ENCODE measurements at regions not wholly inside any gene's neighbourhood (a gene's known extent, or its start where the extent isn't known, plus 50 kb on each side); places are given as distances from the start of the nearest gene placed in this dataset.

DNA sequence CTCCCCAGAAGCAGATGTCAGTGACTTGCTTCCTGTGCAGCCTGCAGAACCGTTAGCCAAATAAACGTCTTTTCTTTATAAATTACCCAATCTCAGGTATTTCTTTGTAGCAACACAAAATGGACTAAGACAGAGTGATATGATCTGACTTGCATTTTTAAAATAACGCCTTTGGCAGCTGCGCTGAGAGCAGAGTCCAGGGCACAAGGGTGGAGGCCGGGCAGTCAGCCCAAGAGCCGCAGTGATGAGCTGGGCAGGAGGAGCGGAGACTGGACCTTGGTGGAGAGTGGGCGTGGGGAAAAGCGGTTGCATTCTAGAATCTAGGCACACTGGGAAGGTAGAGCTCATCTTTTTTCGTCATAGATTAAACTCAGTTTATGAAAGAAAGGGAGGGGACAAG lies 56.5 kb upstream of the ACSL1 start:
- ATAC-seq (no peak), DNase-seq (ENCODE audit: low spot score) (no peak)
- ChIA-PET POLR2A (no interaction called here), CTCF (no interaction called here)
- no peak for TF ChIP-seq ZNF671 (CRISPR knock-in tag; IDR thresholded peaks at IDR 0.05)
- no peak for TF ChIP-seq ZNF138 (CRISPR knock-in tag; conservative IDR thresholded peaks at IDR 0.05)
- TF ChIP-seq CREB1 (CRISPR knock-in tag; IDR thresholded peaks at IDR 0.05), result no peak
- peaks cover 3% of the 10 kb centered on the region; the same call in 1 of the 2 replicates for H3K4me1 Mint-ChIP-seq
- no peak overlapping the region for H3K27ac Mint-ChIP-seq
- H3K36me3 Mint-ChIP-seq, result no peaks in the 10 kb centered on the region
- H3K9me3 Mint-ChIP-seq, result no peaks in the 10 kb centered on the region
- H3K4me3 Mint-ChIP-seq, result no peak overlapping the region
- H3K27me3 Mint-ChIP-seq (ENCODE audit: low read depth), result no peaks in the 10 kb centered on the region; the same call in 1 of the 2 replicates

DNA sequence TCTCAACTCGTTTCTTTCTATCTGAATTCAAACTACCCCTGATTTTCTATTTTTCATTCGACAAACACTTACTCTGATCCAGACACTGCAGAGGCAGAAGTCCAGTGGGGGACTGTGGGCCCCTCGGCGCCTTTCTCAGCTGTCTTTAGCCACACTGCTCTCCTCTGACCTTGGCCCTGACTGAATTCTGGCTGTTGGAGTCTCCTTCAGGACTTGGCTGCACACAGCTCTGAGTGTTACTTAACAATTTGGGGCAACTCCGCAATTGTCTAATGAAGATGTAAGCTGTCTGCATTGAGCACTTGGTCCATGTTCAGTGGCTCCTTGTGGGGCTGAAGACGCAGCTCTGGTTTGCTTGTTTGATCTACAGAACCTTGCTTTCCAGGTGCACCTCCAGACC lies 57.3 kb upstream of the ACSL1 start:
- ChIA-PET CTCF (no interaction called here), POLR2A (no interaction called here)
- H3K27me3 Mint-ChIP-seq (ENCODE audit: low read depth), result no peaks in the 10 kb centered on the region; the same call in 1 of the 2 replicates
- no peak for TF ChIP-seq GRHL2 (CRISPR knock-in tag; IDR thresholded peaks at IDR 0.05; ENCODE audit: insufficient replicate concordance, severe bottlenecking)
- TF ChIP-seq, protein P1, sequence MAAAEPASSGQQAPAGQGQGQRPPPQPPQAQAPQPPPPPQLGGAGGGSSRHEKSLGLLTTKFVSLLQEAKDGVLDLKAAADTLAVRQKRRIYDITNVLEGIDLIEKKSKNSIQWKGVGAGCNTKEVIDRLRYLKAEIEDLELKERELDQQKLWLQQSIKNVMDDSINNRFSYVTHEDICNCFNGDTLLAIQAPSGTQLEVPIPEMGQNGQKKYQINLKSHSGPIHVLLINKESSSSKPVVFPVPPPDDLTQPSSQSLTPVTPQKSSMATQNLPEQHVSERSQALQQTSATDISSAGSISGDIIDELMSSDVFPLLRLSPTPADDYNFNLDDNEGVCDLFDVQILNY (CRISPR knock-in tag; IDR thresholded peaks at IDR 0.05), result no peak
- H3K4me3 Mint-ChIP-seq, result no peak overlapping the region
- H3K9me3 Mint-ChIP-seq, result no peaks in the 10 kb centered on the region
- no peak overlapping the region for H3K27ac Mint-ChIP-seq
- H3K36me3 Mint-ChIP-seq, result no peaks in the 10 kb centered on the region
- ATAC-seq (no peak), DNase-seq (ENCODE audit: low spot score) (no peak)
- peaks cover 3% of the 10 kb centered on the region; the same call in 1 of the 2 replicates for H3K4me1 Mint-ChIP-seq

DNA sequence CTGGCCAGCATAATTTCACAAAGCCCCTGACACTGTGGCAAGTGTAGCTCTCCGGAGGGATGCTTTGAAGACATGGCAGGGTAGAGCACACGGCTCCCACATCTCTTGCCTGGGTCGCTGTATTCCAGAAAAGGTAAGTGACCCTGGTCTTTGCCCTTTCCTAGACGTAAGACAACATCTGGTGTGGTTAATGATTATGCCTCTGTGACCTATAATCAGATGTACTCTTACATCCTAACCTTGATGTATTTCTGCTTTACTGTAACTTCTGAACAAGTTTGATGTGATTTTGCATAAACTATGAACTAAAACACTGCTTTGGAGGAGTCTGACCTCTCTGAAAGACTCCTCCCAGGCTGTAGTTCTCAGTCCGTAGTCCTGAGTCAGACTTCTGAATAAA lies 59.1 kb upstream of the ACSL1 start:
- Mint-ChIP-seq H3K4me1 (peaks cover 3% of the 10 kb centered on the region; the same call in 1 of the 2 replicates), H3K9me3 (no peaks in the 10 kb centered on the region), H3K4me3 (no peak overlapping the region), H3K27ac (no peak overlapping the region), H3K36me3 (no peaks in the 10 kb centered on the region), H3K27me3 (ENCODE audit: low read depth) (no peaks in the 10 kb centered on the region; the same call in 1 of the 2 replicates)
- ATAC-seq (no peak), DNase-seq (ENCODE audit: low spot score) (no peak)
- ChIA-PET CTCF (no interaction called here), POLR2A (no interaction called here)
- TF ChIP-seq TEAD4 (CRISPR knock-in tag; IDR thresholded peaks at IDR 0.05) (no peak), GABPB1 (CRISPR knock-in tag; IDR thresholded peaks at IDR 0.05) (0 out of 2 replicates have a peak, but pooled peaks have one; percentile 47), NFATC4 (CRISPR knock-in tag; IDR thresholded peaks at IDR 0.05) (no peak)

DNA sequence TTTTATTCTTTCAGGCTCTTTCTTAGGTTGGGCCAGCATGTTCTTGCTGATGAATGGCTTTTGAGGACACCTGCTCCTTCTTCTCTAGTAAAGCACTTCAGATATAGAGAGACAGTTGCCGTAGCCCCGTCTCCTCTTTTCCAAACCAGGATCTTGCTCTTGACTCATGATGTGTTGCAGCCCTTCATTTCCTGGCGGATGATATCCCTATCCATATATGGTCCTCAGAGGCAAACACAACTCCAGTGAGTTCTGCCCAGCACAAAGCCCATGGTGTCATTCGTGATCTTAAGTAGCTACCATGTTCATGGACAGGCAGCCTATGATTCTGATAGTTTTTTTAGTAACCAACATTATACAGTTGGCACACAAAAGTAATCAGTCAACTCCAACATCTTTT lies 59.8 kb upstream of the ACSL1 start:
- ChIA-PET CTCF (no interaction called here), POLR2A (no interaction called here)
- no peaks in the 10 kb centered on the region for H3K36me3 Mint-ChIP-seq
- ATAC-seq (no peak), DNase-seq (ENCODE audit: low spot score) (no peak)
- H3K4me1 Mint-ChIP-seq, result peaks cover 3% of the 10 kb centered on the region; the same call in 1 of the 2 replicates
- no peaks in the 10 kb centered on the region; the same call in 1 of the 2 replicates for H3K27me3 Mint-ChIP-seq (ENCODE audit: low read depth)
- H3K9me3 Mint-ChIP-seq, result no peaks in the 10 kb centered on the region
- TF ChIP-seq GABPB1 (CRISPR knock-in tag; IDR thresholded peaks at IDR 0.05) (no peak), MYBL2 (CRISPR knock-in tag; IDR thresholded peaks at IDR 0.05) (no peak), JAZF1 (CRISPR knock-in tag; IDR thresholded peaks at IDR 0.05) (no peak), RORB (CRISPR knock-in tag; IDR thresholded peaks at IDR 0.05) (no peak), ZNF138 (CRISPR knock-in tag; conservative IDR thresholded peaks at IDR 0.05) (no peak)
- TF ChIP-seq, protein P2, sequence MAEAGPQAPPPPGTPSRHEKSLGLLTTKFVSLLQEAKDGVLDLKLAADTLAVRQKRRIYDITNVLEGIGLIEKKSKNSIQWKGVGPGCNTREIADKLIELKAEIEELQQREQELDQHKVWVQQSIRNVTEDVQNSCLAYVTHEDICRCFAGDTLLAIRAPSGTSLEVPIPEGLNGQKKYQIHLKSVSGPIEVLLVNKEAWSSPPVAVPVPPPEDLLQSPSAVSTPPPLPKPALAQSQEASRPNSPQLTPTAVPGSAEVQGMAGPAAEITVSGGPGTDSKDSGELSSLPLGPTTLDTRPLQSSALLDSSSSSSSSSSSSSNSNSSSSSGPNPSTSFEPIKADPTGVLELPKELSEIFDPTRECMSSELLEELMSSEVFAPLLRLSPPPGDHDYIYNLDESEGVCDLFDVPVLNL (CRISPR knock-in tag; IDR thresholded peaks at IDR 0.05; ENCODE audit: borderline replicate concordance, low read depth), result no peak
- no peak overlapping the region for H3K27ac Mint-ChIP-seq
- H3K4me3 Mint-ChIP-seq, result no peak overlapping the region

DNA sequence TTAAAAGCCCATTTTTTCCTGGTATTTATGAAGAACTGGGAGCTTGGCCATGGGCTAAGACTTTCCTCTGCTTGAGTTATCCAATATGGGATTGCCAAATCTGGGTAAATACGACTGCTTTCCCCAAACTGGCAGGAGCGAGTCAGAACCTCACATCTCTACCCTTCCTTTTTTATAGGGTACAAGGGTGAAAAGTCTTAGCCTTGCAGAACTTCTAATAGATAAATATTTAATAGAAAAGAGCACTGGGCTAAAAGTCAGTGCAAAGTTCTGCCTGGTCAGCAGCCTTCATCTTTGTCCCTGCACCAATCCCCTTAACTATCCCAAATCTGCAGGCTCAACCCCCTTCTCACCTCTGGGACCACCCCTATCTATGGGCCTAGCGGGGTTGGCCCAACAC lies 61.6 kb upstream of the ACSL1 start:
- no peak for ATAC-seq
- no peak overlapping the region for H3K4me3 Mint-ChIP-seq
- no peaks in the 10 kb centered on the region; the same call in 1 of the 2 replicates for H3K27me3 Mint-ChIP-seq (ENCODE audit: low read depth)
- H3K27ac Mint-ChIP-seq, result no peak overlapping the region
- no peaks in the 10 kb centered on the region for H3K36me3 Mint-ChIP-seq
- ChIA-PET CTCF (no interaction called here), POLR2A (no interaction called here)
- H3K4me1 Mint-ChIP-seq, result peaks cover 3% of the 10 kb centered on the region; the same call in 1 of the 2 replicates
- DNase-seq (ENCODE audit: low spot score), result no peak
- no peaks in the 10 kb centered on the region for H3K9me3 Mint-ChIP-seq
- TF ChIP-seq NR1H2 (CRISPR knock-in tag; IDR thresholded peaks at IDR 0.05), result no peak
- TF ChIP-seq, protein P3, sequence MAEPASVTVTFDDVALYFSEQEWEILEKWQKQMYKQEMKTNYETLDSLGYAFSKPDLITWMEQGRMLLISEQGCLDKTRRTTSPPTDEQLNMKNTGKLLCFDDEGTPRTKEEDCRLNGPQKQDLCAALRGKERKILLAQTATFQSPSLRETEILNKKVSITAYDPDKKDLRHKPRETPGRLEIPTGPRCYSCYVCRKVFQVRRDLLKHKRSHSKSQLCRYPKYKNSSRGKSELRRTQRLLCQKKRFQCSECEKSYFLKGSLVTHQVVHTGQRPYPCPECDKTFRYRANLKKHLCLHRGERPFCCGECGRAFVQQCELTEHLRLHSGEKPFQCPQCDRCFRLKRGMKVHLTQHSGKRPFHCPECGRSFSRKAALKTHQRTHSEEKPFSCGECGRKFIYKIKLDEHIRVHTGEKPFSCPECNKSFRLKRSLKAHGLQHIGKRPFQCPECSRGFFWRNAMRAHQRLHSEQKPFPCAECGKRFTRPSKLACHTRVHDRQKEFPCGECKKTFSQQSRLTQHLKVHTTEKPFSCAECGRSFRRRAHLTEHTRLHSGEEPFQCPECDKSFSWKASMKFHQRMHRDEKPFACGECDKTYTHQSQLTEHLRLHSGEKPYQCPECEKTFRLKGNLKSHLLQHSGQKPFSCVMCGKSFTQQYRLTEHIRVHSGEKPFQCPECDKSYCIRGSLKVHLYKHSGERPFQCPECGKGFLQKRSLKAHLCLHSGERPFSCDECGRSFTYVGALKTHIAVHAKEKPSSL (CRISPR knock-in tag; conservative IDR thresholded peaks at IDR 0.05), result no peak
- TF ChIP-seq TEAD1 (CRISPR knock-in tag; IDR thresholded peaks at IDR 0.05), result no peak
- TF ChIP-seq ZNF423 (CRISPR knock-in tag; IDR thresholded peaks at IDR 0.05), result no peak
- no peak for TF ChIP-seq GTF2I (CRISPR knock-in tag; conservative IDR thresholded peaks at IDR 0.05)
- TF ChIP-seq, protein P4, sequence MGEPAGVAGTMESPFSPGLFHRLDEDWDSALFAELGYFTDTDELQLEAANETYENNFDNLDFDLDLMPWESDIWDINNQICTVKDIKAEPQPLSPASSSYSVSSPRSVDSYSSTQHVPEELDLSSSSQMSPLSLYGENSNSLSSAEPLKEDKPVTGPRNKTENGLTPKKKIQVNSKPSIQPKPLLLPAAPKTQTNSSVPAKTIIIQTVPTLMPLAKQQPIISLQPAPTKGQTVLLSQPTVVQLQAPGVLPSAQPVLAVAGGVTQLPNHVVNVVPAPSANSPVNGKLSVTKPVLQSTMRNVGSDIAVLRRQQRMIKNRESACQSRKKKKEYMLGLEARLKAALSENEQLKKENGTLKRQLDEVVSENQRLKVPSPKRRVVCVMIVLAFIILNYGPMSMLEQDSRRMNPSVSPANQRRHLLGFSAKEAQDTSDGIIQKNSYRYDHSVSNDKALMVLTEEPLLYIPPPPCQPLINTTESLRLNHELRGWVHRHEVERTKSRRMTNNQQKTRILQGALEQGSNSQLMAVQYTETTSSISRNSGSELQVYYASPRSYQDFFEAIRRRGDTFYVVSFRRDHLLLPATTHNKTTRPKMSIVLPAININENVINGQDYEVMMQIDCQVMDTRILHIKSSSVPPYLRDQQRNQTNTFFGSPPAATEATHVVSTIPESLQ (CRISPR knock-in tag; IDR thresholded peaks at IDR 0.05), result no peak
